GM18951 (cell line): ENCODE measurements at regions not wholly inside any gene's neighbourhood (a gene's known extent, or its start where the extent isn't known, plus 50 kb on each side); places are given as distances from the start of the nearest gene placed in this dataset.
"Not testable (repeated sequence)": the region's sequence is repeated elsewhere in the genome, so short reads cannot be mapped to it uniquely, and the experiment has no call there.

Experiments used
- POLR2A ChIP-seq: IDR thresholded peaks from 4 replicates; pipeline ENCODE4 v1.6.1; 2011; ENCODE audit warnings: mild to moderate bottlenecking; ENCODE audit not compliant: insufficient read length, insufficient read depth; ENCODE audit errors: extremely low read depth
- in situ Hi-C: fragments of 300-500 bp; cut with MboI; formaldehyde crosslinking; loops from one replicate; pipeline ENCODE4 v1.12.0; 2022; ENCODE audit warnings: low sequenced_read_pairs, mixed read lengths, inconsistent platforms; ENCODE audit not compliant: unreplicated experiment

DNA sequence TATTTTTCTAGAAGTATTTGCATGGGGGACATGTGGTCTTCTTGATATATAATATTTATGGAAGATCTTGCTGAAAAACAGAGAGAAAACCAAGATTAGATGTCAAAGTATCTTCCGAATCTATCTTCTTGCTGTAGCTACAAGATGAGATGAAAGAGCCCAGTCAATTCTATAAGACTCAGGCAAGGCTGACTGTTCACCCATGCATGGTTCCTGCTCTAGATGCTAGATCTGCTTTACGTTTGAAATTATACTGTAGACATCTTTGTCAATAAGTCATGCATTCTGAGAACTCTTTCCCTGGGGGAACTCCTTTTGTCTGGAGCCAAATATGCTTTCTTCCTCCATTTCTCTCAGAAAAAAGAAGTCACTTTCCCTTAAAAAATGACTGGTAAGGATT lies 1292.0 kb downstream of the XPNPEP1 start:
- in situ Hi-C loops = no loop called here
- TF ChIP-seq POLR2A = no peak

DNA sequence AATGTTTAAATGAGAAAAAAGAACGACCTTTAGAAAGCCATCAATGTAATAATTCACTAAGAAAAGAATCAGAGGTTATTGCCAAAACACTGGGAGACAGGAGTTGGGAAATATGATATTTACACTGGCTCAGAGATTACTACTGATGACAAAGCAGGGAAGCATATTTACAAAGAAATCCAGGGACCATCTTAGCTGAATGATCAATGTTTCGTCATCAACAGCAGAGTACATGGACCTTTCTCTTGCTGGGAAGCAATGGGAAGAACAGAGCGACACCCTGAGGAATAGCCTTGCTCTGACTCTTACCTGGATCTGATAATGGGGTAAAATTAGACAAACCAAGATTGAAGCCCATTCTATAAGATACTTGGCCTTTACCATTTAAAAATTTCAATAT lies 1293.5 kb downstream of the XPNPEP1 start:
- no peak for TF ChIP-seq POLR2A
- in situ Hi-C loops = no loop called here

DNA sequence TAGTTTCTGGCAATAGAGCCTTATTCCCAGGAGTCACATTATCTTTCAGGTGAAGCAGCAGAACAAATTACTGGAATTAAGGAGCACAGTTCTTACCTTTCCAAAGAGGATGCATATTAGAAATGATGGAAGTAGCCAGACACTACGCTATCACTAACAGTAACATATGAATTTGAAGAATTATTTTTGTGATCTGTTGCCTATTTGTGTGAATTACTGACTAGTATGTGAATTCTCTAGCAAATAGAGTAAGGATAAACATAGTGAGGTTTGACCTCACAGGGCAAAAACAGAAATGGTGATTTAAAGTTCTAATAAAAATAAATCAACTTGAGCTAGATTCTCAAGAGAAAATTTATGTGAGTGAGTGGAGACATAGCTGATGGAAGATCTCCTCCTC lies 1299.3 kb downstream of the XPNPEP1 start:
- in situ Hi-C loops = no loop called here
- TF ChIP-seq POLR2A = no peak

DNA sequence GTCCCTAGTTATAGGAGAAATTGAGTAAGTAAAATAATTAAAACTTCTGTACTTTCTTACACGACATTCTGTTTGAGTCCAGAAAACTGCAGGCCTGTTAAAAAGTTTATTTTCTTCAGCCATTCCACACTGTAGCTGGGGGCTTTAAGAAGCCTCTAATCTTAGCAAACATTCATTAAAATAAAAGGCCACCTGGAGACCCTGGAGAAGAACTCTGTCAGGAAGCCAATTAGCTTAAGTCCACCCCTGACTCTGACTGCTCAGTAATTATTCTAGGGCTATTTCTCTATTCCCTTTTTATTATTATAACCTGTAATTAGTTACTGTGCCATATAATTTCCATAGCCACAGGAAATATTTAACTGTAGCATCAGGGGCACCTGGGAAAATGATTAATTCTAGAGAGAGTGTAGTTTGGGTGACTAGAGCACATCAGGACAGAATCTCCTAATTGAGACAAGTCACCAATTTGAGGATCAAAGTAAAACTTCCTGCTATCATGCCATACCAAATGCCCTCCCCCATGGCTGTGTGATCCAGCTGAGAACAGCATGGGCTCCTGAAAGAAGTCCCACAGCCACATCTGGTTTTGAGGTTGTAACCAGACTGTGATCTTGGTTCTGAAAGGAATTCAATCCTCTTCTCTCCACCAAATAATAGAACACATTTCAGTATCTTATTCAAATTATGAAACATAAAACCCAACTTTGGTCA lies 1302.3 kb downstream of the XPNPEP1 start:
- in situ Hi-C loops = no loop called here
- TF ChIP-seq POLR2A = no peak

DNA sequence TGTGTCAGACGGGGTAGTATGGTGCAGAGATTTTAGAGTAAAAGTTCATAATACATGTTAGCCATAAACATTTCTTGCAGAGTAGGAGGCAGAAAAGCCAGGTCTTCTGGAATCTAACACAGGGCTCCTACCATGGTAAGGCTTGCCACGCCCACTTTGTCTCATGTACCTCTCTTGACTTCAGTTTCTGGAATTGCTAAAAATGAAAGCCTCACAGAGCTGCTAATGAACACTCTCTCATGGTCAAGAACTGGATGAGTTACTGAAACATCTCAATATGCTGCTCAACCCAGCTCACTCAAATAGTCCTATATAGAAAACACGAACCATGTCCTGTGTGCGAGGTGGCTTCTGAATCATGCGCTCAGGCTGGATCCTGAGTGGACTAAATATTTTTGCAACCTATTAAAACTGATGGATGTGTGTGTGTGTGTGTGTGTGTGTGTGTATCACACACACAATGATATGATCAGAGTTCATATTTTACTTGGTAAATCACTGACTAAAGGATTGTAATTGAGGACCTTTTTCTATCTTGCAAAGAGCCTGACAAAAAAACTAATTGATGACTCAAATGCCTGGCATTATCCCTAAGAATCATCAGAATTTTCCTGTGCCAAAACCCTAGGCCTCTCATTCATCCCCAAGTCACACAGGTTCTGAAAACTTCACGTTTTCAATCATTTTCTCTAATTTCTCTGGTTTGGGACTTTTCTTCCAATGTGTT lies 1306.6 kb downstream of the XPNPEP1 start:
- TF ChIP-seq POLR2A = no peak
- in situ Hi-C loops = no loop called here

DNA sequence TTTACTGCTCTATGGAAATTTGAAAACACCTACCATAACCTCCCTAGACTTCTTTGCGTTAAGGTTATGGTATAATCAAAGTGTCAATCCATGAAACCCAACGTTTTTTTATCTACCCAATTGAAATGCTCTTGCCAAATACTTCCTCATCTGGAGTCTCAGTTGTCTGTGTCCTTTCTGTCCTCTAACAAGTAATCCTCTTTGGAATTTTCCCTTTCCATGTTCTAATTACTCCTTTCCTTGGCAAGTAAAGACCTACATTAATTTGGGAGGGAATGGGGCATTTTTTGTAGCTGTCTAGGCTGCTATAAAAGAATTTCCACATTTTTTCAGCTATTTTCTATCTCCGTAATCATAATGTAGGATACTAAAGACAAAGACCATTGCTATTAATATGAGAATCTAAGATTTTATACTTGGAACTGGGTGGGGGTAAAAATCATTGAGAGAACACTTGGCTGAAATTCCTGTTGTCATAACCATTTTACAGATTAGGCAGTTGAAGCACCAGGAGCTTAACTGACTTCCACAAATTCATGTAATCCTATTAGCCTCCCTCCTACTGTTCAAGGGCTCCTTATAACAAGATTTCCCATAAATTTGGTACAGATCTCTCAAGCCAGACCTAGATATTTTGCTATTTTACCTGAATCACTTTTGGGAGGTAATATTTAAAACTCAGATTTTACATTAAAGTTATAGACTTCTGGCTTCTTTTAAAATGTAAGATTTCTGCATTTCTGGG lies 1307.6 kb downstream of the XPNPEP1 start:
- in situ Hi-C loops = no loop called here
- no peak for TF ChIP-seq POLR2A

DNA sequence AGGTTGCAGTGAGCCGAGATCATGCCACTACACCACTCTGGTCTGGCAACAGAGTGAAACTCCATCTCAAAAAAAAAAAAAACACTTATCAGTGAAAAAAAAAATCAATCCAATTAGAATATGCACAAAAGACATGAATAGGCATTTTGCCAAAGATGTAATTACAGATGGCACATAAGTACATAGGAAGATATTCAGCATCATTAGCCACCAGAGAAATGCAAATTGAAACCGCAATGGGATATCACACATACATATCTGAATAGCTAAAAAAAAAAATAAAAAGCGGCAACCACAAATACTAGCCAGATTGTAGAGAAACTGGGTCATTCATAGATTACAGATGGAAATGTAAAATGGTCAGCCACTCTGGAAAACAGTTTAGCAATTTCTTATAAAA lies 1310.8 kb downstream of the XPNPEP1 start:
- TF ChIP-seq POLR2A = no peak
- in situ Hi-C loops = no loop called here

DNA sequence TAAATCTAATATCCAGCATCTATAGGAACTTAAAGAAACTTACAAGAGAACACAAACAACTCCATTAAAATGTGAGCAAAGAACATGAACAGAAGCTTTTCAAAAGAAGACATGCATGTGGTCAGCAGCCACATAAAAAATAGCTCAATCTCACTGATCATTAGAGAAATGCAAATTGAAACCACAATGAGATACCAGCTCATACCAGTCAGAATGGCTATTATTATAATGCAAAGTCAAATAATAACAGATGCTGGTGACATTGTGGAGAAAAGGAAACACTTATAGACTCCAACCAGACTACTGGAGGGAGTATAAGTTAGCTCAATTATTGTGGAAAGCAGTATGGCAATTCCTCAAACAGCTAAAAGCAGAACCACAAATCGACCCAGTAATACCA lies 1314.5 kb downstream of the XPNPEP1 start:
- no peak for TF ChIP-seq POLR2A
- in situ Hi-C loops = no loop called here

DNA sequence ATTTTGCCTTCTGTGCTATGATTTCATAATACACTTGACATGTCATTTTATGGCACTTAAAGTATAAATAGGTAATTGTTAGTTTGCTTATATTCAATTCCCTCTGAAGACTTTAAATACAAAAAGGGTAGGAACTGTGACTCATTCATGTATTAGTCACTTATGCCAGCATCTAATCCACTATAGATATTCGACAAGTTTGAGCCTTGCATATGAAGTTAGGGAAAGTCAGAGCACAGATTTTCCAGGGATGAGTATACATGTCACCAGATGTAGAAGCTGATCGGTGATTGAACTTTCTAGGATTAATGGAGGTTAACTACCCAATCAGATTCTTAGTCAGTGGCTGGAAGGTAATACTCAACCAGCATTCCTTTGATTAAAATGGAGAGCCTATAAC lies 1321.5 kb downstream of the XPNPEP1 start:
- TF ChIP-seq POLR2A = no peak
- in situ Hi-C loops = no loop called here

DNA sequence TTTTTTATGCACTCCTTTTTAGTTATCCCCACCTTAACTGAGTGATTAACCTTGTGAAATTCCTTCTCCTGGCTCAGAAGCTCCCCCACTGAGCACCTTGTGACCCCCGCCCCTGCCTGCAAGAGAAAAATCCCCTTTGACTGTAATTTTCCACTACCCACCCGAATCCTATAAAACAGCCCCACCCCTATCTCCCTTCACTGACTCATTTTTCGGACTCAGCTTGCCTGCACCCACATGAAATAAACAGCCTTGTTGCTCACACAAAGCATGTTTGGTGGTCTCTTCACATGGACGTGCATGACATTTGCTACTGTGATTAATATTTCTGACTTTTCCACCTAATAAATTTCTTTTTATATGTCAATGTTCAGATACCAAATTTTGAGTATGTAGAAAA lies 1322.8 kb downstream of the XPNPEP1 start:
- in situ Hi-C loops = not testable (repeated sequence)

DNA sequence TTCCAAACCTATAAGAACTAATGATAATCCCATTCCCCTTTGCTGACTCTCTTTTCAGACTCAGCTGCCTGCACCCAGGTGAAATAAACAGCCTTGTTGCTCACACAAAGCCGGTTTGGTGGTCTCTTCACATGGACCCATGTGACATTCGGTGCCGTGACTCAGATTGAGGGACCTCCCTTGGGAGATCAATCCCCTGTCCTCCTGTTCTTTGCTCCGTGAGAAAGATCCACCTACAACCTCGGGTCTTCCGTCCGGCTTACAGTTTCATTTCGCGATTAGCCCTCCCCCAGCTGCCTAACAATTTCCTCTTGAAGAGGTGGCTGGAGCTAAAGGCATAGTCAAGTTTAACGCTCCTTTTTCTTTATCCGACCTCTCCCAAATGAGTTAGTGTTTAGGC lies 1324.0 kb downstream of the XPNPEP1 start:
- in situ Hi-C loops = not testable (repeated sequence)

DNA sequence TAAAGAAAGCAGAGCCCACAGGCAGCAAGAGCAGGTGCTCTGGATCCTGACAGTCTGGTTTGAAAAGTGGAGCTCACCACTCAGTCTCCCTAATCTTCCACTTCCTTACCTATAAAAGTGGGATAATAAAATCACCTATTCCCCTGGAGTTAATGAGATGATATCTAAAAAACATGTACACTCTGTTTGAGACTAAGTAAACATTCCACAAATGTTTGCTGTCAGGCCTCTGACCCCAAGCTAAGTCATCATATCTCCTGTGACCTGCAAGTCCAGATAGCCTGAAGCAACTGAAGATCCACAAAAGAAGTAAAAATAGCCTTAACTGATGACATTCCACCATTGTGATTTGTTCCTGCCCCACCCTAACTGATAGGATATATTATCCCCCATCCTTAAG lies 1324.5 kb downstream of the XPNPEP1 start:
- no peak for TF ChIP-seq POLR2A
- in situ Hi-C loops = no loop called here

DNA sequence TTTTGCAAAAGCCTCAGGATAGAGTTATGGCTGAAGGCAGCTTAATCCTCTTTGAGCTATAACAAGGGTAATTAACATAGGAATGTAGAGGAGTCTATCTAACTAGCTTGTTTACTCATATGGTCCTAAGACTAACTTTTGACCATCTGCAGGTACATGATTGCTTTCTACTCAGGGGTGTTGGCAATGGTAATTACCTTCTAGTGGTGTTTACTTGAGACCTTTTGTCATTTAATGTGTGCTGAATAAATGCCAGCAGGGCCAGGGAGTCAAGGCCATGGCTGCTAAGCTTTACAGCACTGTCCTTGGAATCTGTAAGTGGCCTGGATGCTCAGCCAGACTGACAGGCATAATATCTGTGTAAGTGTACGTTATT lies 1325.0 kb downstream of the XPNPEP1 start:
- TF ChIP-seq POLR2A = no peak
- in situ Hi-C loops = no loop called here
